Liver (tissue), 8 donors: ENCODE measurements at regions not wholly inside any gene's neighbourhood (a gene's known extent, or its start where the extent isn't known, plus 50 kb on each side); places are given as distances from the start of the nearest gene placed in this dataset.

Experiments used
- DNase-seq: peaks from one replicate; pipeline ENCODE4 v3.0.0-alpha.2; 2017; ENCODE audit warnings: low spot score
- H3K27ac ChIP-seq, 2 donors: one replicate each; pipeline ENCODE4 v1.7.0; 2013; ENCODE audit warnings: inconsistent platforms in 2 of 2, low read length in 2 of 2, control low read depth in 1 of 2, low read depth in 1 of 2, mild to moderate bottlenecking in 1 of 2
- H3K27me3 ChIP-seq, 4 donors: one replicate each; pipeline versions ENCODE4 v1.6.1 to v1.7.0; 2013; ENCODE audit warnings: low read length in 3 of 4, inconsistent platforms in 1 of 4, mild to moderate bottlenecking in 1 of 4, moderate library complexity in 1 of 4; ENCODE audit not compliant: control insufficient read depth in 4 of 4, insufficient read depth in 4 of 4
- H3K36me3 ChIP-seq, 4 donors: one replicate each; pipeline versions ENCODE4 v1.6.1 to v1.7.0; 2013; ENCODE audit warnings: low read length in 3 of 4, mild to moderate bottlenecking in 3 of 4, low read depth in 1 of 4, moderate library complexity in 1 of 4; ENCODE audit not compliant: control insufficient read depth in 4 of 4, insufficient read depth in 3 of 4
- H3K4me1 ChIP-seq, 4 donors: one replicate each; pipeline versions ENCODE4 v1.6.1 to v1.7.0; 2013; ENCODE audit warnings: low read length in 3 of 4, mild to moderate bottlenecking in 3 of 4, moderate library complexity in 1 of 4; ENCODE audit not compliant: control insufficient read depth in 4 of 4, insufficient read depth in 4 of 4
- H3K4me3 ChIP-seq, 3 donors: one replicate each; pipeline versions ENCODE4 v1.6.1 to v1.7.0; 2013; ENCODE audit warnings: low read length in 3 of 3, control low read depth in 1 of 3, low read depth in 1 of 3, mild to moderate bottlenecking in 1 of 3
- H3K9ac ChIP-seq, 2 donors: one replicate each; pipeline ENCODE4 v1.7.0; 2013; ENCODE audit warnings: low read length in 2 of 2, mild to moderate bottlenecking in 2 of 2, moderate library complexity in 2 of 2, control low read depth in 1 of 2, low read depth in 1 of 2
- H3K9me3 ChIP-seq, 4 donors: one replicate each; pipeline versions ENCODE4 v1.6.1 to v1.7.0; 2013; ENCODE audit warnings: low read length in 3 of 4; ENCODE audit not compliant: control insufficient read depth in 4 of 4
- CTCF ChIP-seq: fragments of 150-350 bp; IDR thresholded peaks from 2 replicates; pipeline ENCODE4 v1.5.1; 2017; ENCODE audit warnings: improper control_type of control experiment, low read depth, low read length; ENCODE audit not compliant: missing input control
- EGR1 ChIP-seq, 2 donors: IDR thresholded peaks; 2 replicates each; pipeline ENCODE4 v1.6.1; 2016 to 2018; ENCODE audit warnings: antibody characterized with exemption in 2 of 2, low read depth in 2 of 2
- FOXA1 ChIP-seq: IDR thresholded peaks from 2 replicates; pipeline ENCODE4 v1.6.1; 2016; ENCODE audit warnings: antibody characterized with exemption
- FOXA2 ChIP-seq: IDR thresholded peaks from 2 replicates; pipeline ENCODE4 v1.6.1; 2016; ENCODE audit warnings: antibody characterized with exemption
- HNF4A ChIP-seq, 2 donors: conservative IDR thresholded peaks; 2 replicates each; pipeline ENCODE4 v1.6.1; 2016; ENCODE audit warnings: antibody characterized with exemption in 2 of 2, mild to moderate bottlenecking in 2 of 2
- HNF4G ChIP-seq: IDR thresholded peaks from 2 replicates; pipeline ENCODE4 v1.6.1; 2016; ENCODE audit warnings: antibody characterized with exemption
- JUND ChIP-seq, 2 donors: IDR thresholded peaks; 2 replicates each; pipeline ENCODE4 v1.6.1; 2016; ENCODE audit warnings: antibody characterized with exemption in 2 of 2
- MAX ChIP-seq: IDR thresholded peaks from 2 replicates; pipeline ENCODE4 v1.6.1; 2016; ENCODE audit warnings: antibody characterized with exemption
- NR2F2 ChIP-seq: IDR thresholded peaks from 2 replicates; pipeline ENCODE4 v1.6.1; 2016; ENCODE audit warnings: antibody characterized with exemption
- RAD21 ChIP-seq, 2 donors: IDR thresholded peaks; 2 replicates each; pipeline ENCODE4 v1.6.1; 2016; ENCODE audit warnings: antibody characterized with exemption in 2 of 2, mild to moderate bottlenecking in 2 of 2
- RXRA ChIP-seq, 2 donors: IDR thresholded peaks; 2 replicates each; pipeline ENCODE4 v1.6.1; 2017 to 2018; ENCODE audit warnings: antibody characterized with exemption in 2 of 2, mild to moderate bottlenecking in 1 of 2
- SP1 ChIP-seq: IDR thresholded peaks from 2 replicates; pipeline ENCODE4 v1.6.1; 2018; ENCODE audit warnings: antibody characterized with exemption, mild to moderate bottlenecking
- YY1 ChIP-seq: IDR thresholded peaks from 2 replicates; pipeline ENCODE4 v1.6.1; 2016; ENCODE audit warnings: antibody characterized with exemption, mild to moderate bottlenecking
- WGBS: extraction: QIAGEN DNeasy Blood & Tissue Kit; methylation state at CpG from one replicate; pipeline ENCODE4 v1.1.7; 2013; 5-methylcytosine and 5-hydroxymethylcytosine counted together
- TF ChIP-seq, protein P1 (sequence below): IDR thresholded peaks from 2 replicates; pipeline ENCODE4 v1.6.1; 2016; ENCODE audit warnings: antibody characterized with exemption, mild to moderate bottlenecking
- TF ChIP-seq, protein P2 (sequence below): IDR thresholded peaks from 2 replicates; pipeline ENCODE4 v1.6.1; 2016; ENCODE audit warnings: antibody characterized with exemption
- TF ChIP-seq, protein P3 (sequence below): IDR thresholded peaks from 2 replicates; pipeline ENCODE4 v1.6.1; 2016; ENCODE audit warnings: antibody characterized with exemption
- donor health status: healthy.
- donor health status: healthy.
- donor health status: healthy.
- donor health status: healthy.
- donor health status: healthy.

DNA sequence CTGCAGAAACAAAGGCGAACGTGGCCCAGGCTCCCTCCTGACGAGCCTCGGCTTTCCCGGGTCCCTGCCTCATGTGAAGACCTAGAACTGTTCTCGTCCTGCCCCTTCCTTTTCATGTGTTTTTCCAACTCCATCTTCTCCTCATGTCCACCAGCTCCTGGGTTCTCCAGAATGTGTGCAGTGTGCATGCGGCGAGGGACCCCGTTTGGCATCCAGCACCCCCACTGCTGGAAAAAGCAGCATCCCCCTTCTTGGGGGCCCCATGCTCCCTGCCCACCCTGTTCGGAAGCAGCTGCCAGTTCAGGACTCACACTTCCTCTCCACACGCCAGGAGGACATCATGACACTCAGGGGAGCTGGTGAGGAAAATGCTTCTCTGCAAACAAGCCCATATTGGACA, 313.5 kb downstream of the BRD1 start:
- no peaks in the 10 kb centered on the region for H3K4me1 ChIP-seq
- H3K36me3 ChIP-seq, result no peaks in the 10 kb centered on the region
- H3K9ac ChIP-seq, result no peak overlapping the region
- peaks cover 0 to 4% (median 0%) of the 10 kb centered on the region in 4 donors for H3K27me3 ChIP-seq
- 90% methylated on average over 11 of the region's 11 CpGs for WGBS
- no peak overlapping the region for H3K4me3 ChIP-seq
- DNase-seq, result no peak
- peaks cover 0 to 13% (median 7%) of the 10 kb centered on the region in 4 donors for H3K9me3 ChIP-seq
- H3K27ac ChIP-seq, result no peak overlapping the region
- TF ChIP-seq, protein P1, sequence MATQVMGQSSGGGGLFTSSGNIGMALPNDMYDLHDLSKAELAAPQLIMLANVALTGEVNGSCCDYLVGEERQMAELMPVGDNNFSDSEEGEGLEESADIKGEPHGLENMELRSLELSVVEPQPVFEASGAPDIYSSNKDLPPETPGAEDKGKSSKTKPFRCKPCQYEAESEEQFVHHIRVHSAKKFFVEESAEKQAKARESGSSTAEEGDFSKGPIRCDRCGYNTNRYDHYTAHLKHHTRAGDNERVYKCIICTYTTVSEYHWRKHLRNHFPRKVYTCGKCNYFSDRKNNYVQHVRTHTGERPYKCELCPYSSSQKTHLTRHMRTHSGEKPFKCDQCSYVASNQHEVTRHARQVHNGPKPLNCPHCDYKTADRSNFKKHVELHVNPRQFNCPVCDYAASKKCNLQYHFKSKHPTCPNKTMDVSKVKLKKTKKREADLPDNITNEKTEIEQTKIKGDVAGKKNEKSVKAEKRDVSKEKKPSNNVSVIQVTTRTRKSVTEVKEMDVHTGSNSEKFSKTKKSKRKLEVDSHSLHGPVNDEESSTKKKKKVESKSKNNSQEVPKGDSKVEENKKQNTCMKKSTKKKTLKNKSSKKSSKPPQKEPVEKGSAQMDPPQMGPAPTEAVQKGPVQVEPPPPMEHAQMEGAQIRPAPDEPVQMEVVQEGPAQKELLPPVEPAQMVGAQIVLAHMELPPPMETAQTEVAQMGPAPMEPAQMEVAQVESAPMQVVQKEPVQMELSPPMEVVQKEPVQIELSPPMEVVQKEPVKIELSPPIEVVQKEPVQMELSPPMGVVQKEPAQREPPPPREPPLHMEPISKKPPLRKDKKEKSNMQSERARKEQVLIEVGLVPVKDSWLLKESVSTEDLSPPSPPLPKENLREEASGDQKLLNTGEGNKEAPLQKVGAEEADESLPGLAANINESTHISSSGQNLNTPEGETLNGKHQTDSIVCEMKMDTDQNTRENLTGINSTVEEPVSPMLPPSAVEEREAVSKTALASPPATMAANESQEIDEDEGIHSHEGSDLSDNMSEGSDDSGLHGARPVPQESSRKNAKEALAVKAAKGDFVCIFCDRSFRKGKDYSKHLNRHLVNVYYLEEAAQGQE, result no peak
- TF ChIP-seq HNF4A (conservative IDR thresholded peaks at IDR 0.05) (no peak), SP1 (no peak), YY1 (no peak), CTCF (no peak)
- TF ChIP-seq, protein P2, sequence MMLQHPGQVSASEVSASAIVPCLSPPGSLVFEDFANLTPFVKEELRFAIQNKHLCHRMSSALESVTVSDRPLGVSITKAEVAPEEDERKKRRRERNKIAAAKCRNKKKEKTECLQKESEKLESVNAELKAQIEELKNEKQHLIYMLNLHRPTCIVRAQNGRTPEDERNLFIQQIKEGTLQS, result no peak

GRCh38 chr22:49513358-49513851, 314.3 kb downstream of the BRD1 start:
- H3K36me3 ChIP-seq, result no peaks in the 10 kb centered on the region
- no peak overlapping the region for H3K9ac ChIP-seq
- H3K9me3 ChIP-seq, result peaks cover 0 to 13% (median 7%) of the 10 kb centered on the region in 4 donors
- H3K27me3 ChIP-seq, result peaks cover 0 to 4% (median 0%) of the 10 kb centered on the region in 4 donors
- no peak overlapping the region for H3K27ac ChIP-seq
- DNase-seq, result no peak
- H3K4me3 ChIP-seq, result no peak overlapping the region
- TF ChIP-seq, protein P3, sequence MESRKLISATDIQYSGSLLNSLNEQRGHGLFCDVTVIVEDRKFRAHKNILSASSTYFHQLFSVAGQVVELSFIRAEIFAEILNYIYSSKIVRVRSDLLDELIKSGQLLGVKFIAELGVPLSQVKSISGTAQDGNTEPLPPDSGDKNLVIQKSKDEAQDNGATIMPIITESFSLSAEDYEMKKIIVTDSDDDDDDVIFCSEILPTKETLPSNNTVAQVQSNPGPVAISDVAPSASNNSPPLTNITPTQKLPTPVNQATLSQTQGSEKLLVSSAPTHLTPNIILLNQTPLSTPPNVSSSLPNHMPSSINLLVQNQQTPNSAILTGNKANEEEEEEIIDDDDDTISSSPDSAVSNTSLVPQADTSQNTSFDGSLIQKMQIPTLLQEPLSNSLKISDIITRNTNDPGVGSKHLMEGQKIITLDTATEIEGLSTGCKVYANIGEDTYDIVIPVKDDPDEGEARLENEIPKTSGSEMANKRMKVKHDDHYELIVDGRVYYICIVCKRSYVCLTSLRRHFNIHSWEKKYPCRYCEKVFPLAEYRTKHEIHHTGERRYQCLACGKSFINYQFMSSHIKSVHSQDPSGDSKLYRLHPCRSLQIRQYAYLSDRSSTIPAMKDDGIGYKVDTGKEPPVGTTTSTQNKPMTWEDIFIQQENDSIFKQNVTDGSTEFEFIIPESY, result no peak
- TF ChIP-seq HNF4G (no peak), HNF4A (conservative IDR thresholded peaks at IDR 0.05) (no peak), RAD21 (IDR thresholded peaks at IDR 0.05) (no peak), CTCF (no peak), SP1 (no peak), FOXA1 (no peak), RXRA (IDR thresholded peaks at IDR 0.05) (no peak), NR2F2 (no peak), MAX (no peak), YY1 (no peak), FOXA2 (no peak), EGR1 (IDR thresholded peaks at IDR 0.05; ENCODE audit: low read depth in 2 of 2) (no peak), JUND (IDR thresholded peaks at IDR 0.05) (no peak)
- WGBS, result 74% methylated on average over 5 of the region's 5 CpGs
- no peaks in the 10 kb centered on the region for H3K4me1 ChIP-seq
